Keratinocyte (primary cell): ENCODE measurements at regions not wholly inside any gene's neighbourhood (a gene's known extent, or its start where the extent isn't known, plus 50 kb on each side); places are given as distances from the start of the nearest gene placed in this dataset.

Experiments used
- CTCF ChIP-seq, 3 experiments: IDR thresholded peaks in 1 of 3; conservative IDR thresholded peaks in 1 of 3; optimal IDR thresholded peaks in 1 of 3; 2 replicates in 2 of 3; 3 replicates in 1 of 3; pipeline versions ENCODE3 to v1.5.1; 2011; ENCODE audit warnings: low read length in 3 of 3, mild to moderate bottlenecking in 3 of 3, moderate library complexity in 2 of 3, control low read depth in 1 of 3, inconsistent platforms in 1 of 3; ENCODE audit not compliant: insufficient read depth in 2 of 3; ENCODE audit errors: extremely low read depth in 1 of 3
- EZH2 ChIP-seq: IDR thresholded peaks from one replicate; pipeline ENCODE4 v1.6.1; 2012; ENCODE audit warnings: inconsistent platforms, mild to moderate bottlenecking, low read length, moderate library complexity

- TF ChIP-seq CTCF (optimal IDR thresholded peaks at IDR 0.05 in 1 of 3, IDR thresholded peaks at IDR 0.05 in 1 of 3, conservative IDR thresholded peaks at IDR 0.05 in 1 of 3; ENCODE audit: extremely low read depth in 1 of 3, insufficient read depth in 2 of 3, low read length in 3 of 3) (no peak), EZH2 (no peak)
Observed at GRCh38 chr21:31405604-31406003, 61.5 kb upstream of the TIAM1 start.
